ENCODE measurements at regions not wholly inside any gene's neighbourhood (a gene's known extent, or its start where the extent isn't known, plus 50 kb on each side); places are given as distances from the start of the nearest gene placed in this dataset.

DNA sequence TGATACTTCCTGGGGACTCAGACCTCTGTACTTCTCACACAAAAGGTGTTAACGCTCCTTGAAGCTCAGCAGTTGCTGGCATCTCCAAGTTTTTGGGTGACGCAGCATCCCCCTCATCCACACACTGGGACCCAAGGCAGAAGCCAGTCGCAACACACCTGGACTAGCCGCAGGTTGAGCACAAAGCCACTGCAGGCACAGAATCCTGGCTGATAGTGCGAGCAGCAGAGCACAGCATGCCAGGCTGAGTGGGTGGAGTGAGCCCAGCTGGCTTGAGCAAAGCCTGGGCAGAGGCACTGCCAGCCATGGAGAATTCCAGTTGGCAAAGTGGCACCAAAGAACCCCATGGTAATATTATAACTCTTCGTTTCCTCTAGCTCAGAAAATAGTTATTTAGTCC lies 873.2 kb upstream of the NDST4 start:
- H2AK5ac ChIP-seq (ENCODE audit: low read depth, low read length), result no peak overlapping the region
- no CpG with 5 or more reads among the region's 6 CpGs for WGBS, 2 experiments (ENCODE audit: extremely low coverage in 2 of 2, insufficient read length in 1 of 2)
- no peak overlapping the region for H4K91ac ChIP-seq (ENCODE audit: insufficient read depth, low read depth, low read length)
- no peak overlapping the region for H3K4me3 ChIP-seq (ENCODE audit: insufficient read depth, low read depth, low read length)
- no peak overlapping the region for H2AFZ ChIP-seq (replicated peaks; ENCODE audit: low read length, poor library complexity)
- no peak overlapping the region for H2BK120ac ChIP-seq (ENCODE audit: low read depth, low read length)
- no peak overlapping the region for H4K5ac ChIP-seq (ENCODE audit: low read depth, low read length)
- DNase-seq (no peak), ATAC-seq (ENCODE audit: low read depth) (no peak)
- H3K79me1 ChIP-seq (ENCODE audit: low read depth in 1 of 2, low read length in 2 of 2), result no peaks in the 10 kb centered on the region
- no peak overlapping the region for H2BK20ac ChIP-seq (ENCODE audit: low read depth, low read length)
- H3K14ac ChIP-seq (replicated peaks; ENCODE audit: low read depth, low read length), result no peak overlapping the region
- no peak overlapping the region for H2AK9ac ChIP-seq (replicated peaks; ENCODE audit: low read depth, low read length, poor library complexity)
- H3K4me1 ChIP-seq (ENCODE audit: control insufficient read depth, insufficient read depth, low read length), result no peaks in the 10 kb centered on the region
- H4K20me1 ChIP-seq (ENCODE audit: insufficient read depth, low read length), result no peaks in the 10 kb centered on the region
- no peak for TF ChIP-seq CEBPB (IDR thresholded peaks at IDR 0.05; ENCODE audit: low read depth, low read length)
- TF ChIP-seq SMC3 (IDR thresholded peaks at IDR 0.05; ENCODE audit: low read depth, low read length), result no peak
- TF ChIP-seq, protein P1, sequence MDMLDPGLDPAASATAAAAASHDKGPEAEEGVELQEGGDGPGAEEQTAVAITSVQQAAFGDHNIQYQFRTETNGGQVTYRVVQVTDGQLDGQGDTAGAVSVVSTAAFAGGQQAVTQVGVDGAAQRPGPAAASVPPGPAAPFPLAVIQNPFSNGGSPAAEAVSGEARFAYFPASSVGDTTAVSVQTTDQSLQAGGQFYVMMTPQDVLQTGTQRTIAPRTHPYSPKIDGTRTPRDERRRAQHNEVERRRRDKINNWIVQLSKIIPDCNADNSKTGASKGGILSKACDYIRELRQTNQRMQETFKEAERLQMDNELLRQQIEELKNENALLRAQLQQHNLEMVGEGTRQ (IDR thresholded peaks at IDR 0.05; ENCODE audit: low read depth, low read length), result no peak
- TF ChIP-seq CHD1 (IDR thresholded peaks at IDR 0.05; ENCODE audit: low read depth, low read length), result no peak
- TF ChIP-seq RAD21 (IDR thresholded peaks at IDR 0.05; ENCODE audit: low read length), result no peak
- TF ChIP-seq RFX5 (IDR thresholded peaks at IDR 0.05; ENCODE audit: low read depth, low read length), result no peak
- no peak for TF ChIP-seq MXI1 (IDR thresholded peaks at IDR 0.05; ENCODE audit: borderline replicate concordance, low read depth, low read length)
- TF ChIP-seq POLR2A (IDR thresholded peaks at IDR 0.05; ENCODE audit: low read depth, low read length), result no peak
- no peak for TF ChIP-seq BHLHE40 (IDR thresholded peaks at IDR 0.05; ENCODE audit: low read depth, low read length)
- TF ChIP-seq RCOR1 (IDR thresholded peaks at IDR 0.05; ENCODE audit: insufficient replicate concordance, low read length), result no peak
- no peak for TF ChIP-seq MAZ (IDR thresholded peaks at IDR 0.05; ENCODE audit: borderline replicate concordance, low read depth, low read length)
- TF ChIP-seq NFE2L2 (IDR thresholded peaks at IDR 0.05; ENCODE audit: low read depth, low read length), result no peak
- no peak for TF ChIP-seq MAFK (IDR thresholded peaks at IDR 0.05; ENCODE audit: low read depth, low read length)
- H3K9me3 ChIP-seq (ENCODE audit: control insufficient read depth, insufficient read depth, low read length), result peaks cover 7% of the 10 kb centered on the region; the same call in 1 of the 2 replicates
- in situ Hi-C loops (cut with MboI; ENCODE audit: low sequenced_read_pairs), result no loop called here
- intact Hi-C loops (cut with micrococcal nuclease), result no loop called here
- H3K9ac ChIP-seq (ENCODE audit: low read depth, low read length), result no peak overlapping the region
- ChIA-PET POLR2A (ENCODE audit: unreplicated experiment) (no interaction called here), CTCF (no interaction called here)
- H3K56ac ChIP-seq (ENCODE audit: extremely low read depth, insufficient read depth, low read length), result no peak overlapping the region
- no peak overlapping the region for H4K8ac ChIP-seq (ENCODE audit: low read depth in 2 of 2, low read length in 2 of 2)
- H3K27me3 ChIP-seq (ENCODE audit: control insufficient read depth, insufficient read depth, low read length), result no peaks in the 10 kb centered on the region
- no peak overlapping the region for H3K27ac ChIP-seq (ENCODE audit: insufficient read depth, low read length)
- no peak overlapping the region for H3K18ac ChIP-seq (ENCODE audit: low read depth, low read length)
- dilution Hi-C loops (cut with HindIII; ENCODE audit: low sequenced_read_pairs, unreplicated experiment), result no loop called here
- no peaks in the 10 kb centered on the region for H3K9me1 ChIP-seq (ENCODE audit: insufficient read depth, low read length)
- H2BK15ac ChIP-seq (ENCODE audit: low read depth, low read length), result no peak overlapping the region
- H2BK5ac ChIP-seq (ENCODE audit: low read depth, low read length, poor library complexity, severe bottlenecking), result no peak overlapping the region
- no peaks in the 10 kb centered on the region for H3K36me3 ChIP-seq (ENCODE audit: control insufficient read depth, insufficient read depth, low read length)
- H3K4me2 ChIP-seq (ENCODE audit: low read depth, low read length), result no peak overlapping the region
- no peak overlapping the region for H3K23ac ChIP-seq (ENCODE audit: low read depth, low read length)
- H3K4ac ChIP-seq (ENCODE audit: low read depth, low read length), result no peak overlapping the region
- BruUV-seq (replicated peaks), result no TSS peak

Data from IMR-90 (cell line).